A549 (cell line): ENCODE measurements at regions not wholly inside any gene's neighbourhood (a gene's known extent, or its start where the extent isn't known, plus 50 kb on each side); places are given as distances from the start of the nearest gene placed in this dataset.

Source experiments
- BHLHE40 ChIP-seq: IDR thresholded peaks from 2 replicates; pipeline ENCODE4 v1.6.1; 2012; ENCODE audit warnings: low read depth, low read length, inconsistent platforms
- CBX2 ChIP-seq: fragments of 200-600 bp; sonication (generic); IDR thresholded peaks from 2 replicates; pipeline ENCODE4 v1.6.1; 2016; ENCODE audit warnings: low read depth, mild to moderate bottlenecking, borderline replicate concordance
- CTCF ChIP-seq: fragments of >200 bp; sonication (Bioruptor Twin); formaldehyde crosslinking; IDR thresholded peaks from 3 replicates; pipeline ENCODE4 v1.5.1; 2016
- E2F6 ChIP-seq: IDR thresholded peaks from 2 replicates; pipeline ENCODE4 v1.6.1; 2012; ENCODE audit warnings: low read depth, borderline replicate concordance
- KDM1A ChIP-seq: fragments of 200-600 bp; sonication (generic); IDR thresholded peaks from 2 replicates; pipeline ENCODE4 v1.6.1; 2016; ENCODE audit warnings: low read depth, mild to moderate bottlenecking
- MAFK ChIP-seq: fragments of 450-650 bp; IDR thresholded peaks from 2 replicates; pipeline ENCODE4 v1.6.1; 2014; ENCODE audit not compliant: partially characterized antibody
- PHF8 ChIP-seq: fragments of 200-600 bp; sonication (generic); IDR thresholded peaks from 2 replicates; pipeline ENCODE4 v1.6.1; 2016; ENCODE audit warnings: low read depth, mild to moderate bottlenecking, antibody characterized with exemption, moderate library complexity, borderline replicate concordance
- POLR2A ChIP-seq: IDR thresholded peaks from 2 replicates; pipeline ENCODE4 v1.6.1; 2012; ENCODE audit warnings: mild to moderate bottlenecking, low read length
- REST ChIP-seq: fragments of 200-600 bp; sonication (generic); IDR thresholded peaks from 2 replicates; pipeline ENCODE4 v1.6.1; 2016; ENCODE audit warnings: antibody characterized with exemption, mild to moderate bottlenecking, moderate library complexity
- RFX5 ChIP-seq: fragments of 450-650 bp; IDR thresholded peaks from 2 replicates; pipeline ENCODE4 v1.7.1; 2014; ENCODE audit warnings: antibody characterized with exemption, mild to moderate bottlenecking, moderate library complexity
- SMC3 ChIP-seq: fragments of >200 bp; sonication (Bioruptor Twin); formaldehyde crosslinking; IDR thresholded peaks from 3 replicates; pipeline ENCODE4 v1.6.1; 2018; ENCODE audit warnings: inconsistent platforms
- TP53 ChIP-seq: fragments of 250-450 bp; sonication (Bioruptor Pico); IDR thresholded peaks from 2 replicates; pipeline ENCODE4 v1.5.0; 2021; ENCODE audit warnings: mild to moderate bottlenecking, moderate library complexity
- USF2 ChIP-seq: fragments of 450-650 bp; IDR thresholded peaks from 2 replicates; pipeline ENCODE4 v1.6.1; 2014; ENCODE audit warnings: antibody characterized with exemption

- no peak for TF ChIP-seq MAFK
- no peak for TF ChIP-seq CTCF
- TF ChIP-seq TP53 (CRISPR knock-in tag) = no peak
- no peak for TF ChIP-seq KDM1A
- no peak for TF ChIP-seq CBX2
- no peak for TF ChIP-seq POLR2A
- no peak for TF ChIP-seq E2F6
- TF ChIP-seq REST = no peak
- no peak for TF ChIP-seq BHLHE40
- TF ChIP-seq USF2 = no peak
- TF ChIP-seq PHF8 = no peak
- no peak for TF ChIP-seq RFX5
- no peak for TF ChIP-seq SMC3
Observed at GRCh38 chr16:9406038-9406712, 314.7 kb downstream of the HAPSTR1 start.
